HEK293 (cell line): ENCODE measurements at regions not wholly inside any gene's neighbourhood (a gene's known extent, or its start where the extent isn't known, plus 50 kb on each side); places are given as distances from the start of the nearest gene placed in this dataset.

Source experiments
- CTCF ChIA-PET: fragments of 350-600 bp; formaldehyde crosslinking; extraction: SDS; loops from one replicate; lab custom pipeline; 2021; ENCODE audit warnings: antibody characterized with exemption; lab: Yijun Ruan, JAX
- POLR2A ChIA-PET: fragments of 300-600 bp; formaldehyde crosslinking; extraction: SDS; loops from one replicate; lab custom pipeline; 2020; ENCODE audit warnings: antibody characterized with exemption, inconsistent platforms; lab: Yijun Ruan, JAX
- H3K27ac ChIP-seq: fragments of 200-500 bp; sonication (Bioruptor generic); 2 replicates; pipeline ENCODE4 v1.5.1; 2014; ENCODE audit warnings: low read depth, low read length, control low read depth, inconsistent platforms; ENCODE audit errors: extremely low read depth
- H3K36me3 ChIP-seq, 2 experiments: fragments of 200-500 bp in 1 of 2; sonication (Bioruptor generic) in 1 of 2; 1 replicate in 1 of 2; 2 replicates in 1 of 2; pipeline ENCODE4 v1.5.1; 2014 to 2017; ENCODE audit warnings: inconsistent platforms in 2 of 2, low read length in 2 of 2; ENCODE audit not compliant: control insufficient read depth in 2 of 2, insufficient read depth in 1 of 2
- H3K4me1 ChIP-seq: fragments of 200-500 bp; sonication (Bioruptor generic); 2 replicates; pipeline ENCODE4 v1.5.1; 2014; ENCODE audit warnings: mild to moderate bottlenecking, low read length, inconsistent platforms; ENCODE audit not compliant: control insufficient read depth, insufficient read depth
- H3K4me3 ChIP-seq: 2 replicates; pipeline ENCODE4 v1.5.1; 2011; ENCODE audit warnings: low read depth, mild to moderate bottlenecking, control low read depth, low read length, moderate library complexity
- H3K9me3 ChIP-seq: fragments of 200-500 bp; sonication (Bioruptor generic); 2 replicates; pipeline ENCODE4 v1.5.1; 2014; ENCODE audit warnings: low read depth, low read length, inconsistent platforms; ENCODE audit not compliant: control insufficient read depth, insufficient read depth
- INSM2 ChIP-seq: fragments of 450-650 bp; formaldehyde crosslinking; IDR thresholded peaks from 2 replicates; pipeline ENCODE4 v1.5.1; 2016; ENCODE audit warnings: missing biosample characterization, missing genetic modification characterization
- KLF8 ChIP-seq: fragments of 450-650 bp; formaldehyde crosslinking; IDR thresholded peaks from 2 replicates; pipeline ENCODE4 v1.5.1; 2016; ENCODE audit warnings: missing biosample characterization, missing genetic modification characterization
- OVOL3 ChIP-seq: fragments of 450-650 bp; formaldehyde crosslinking; IDR thresholded peaks from 2 replicates; pipeline ENCODE4 v1.5.1; 2016; ENCODE audit warnings: missing biosample characterization, missing genetic modification characterization
- ZBTB1 ChIP-seq: fragments of 450-650 bp; formaldehyde crosslinking; IDR thresholded peaks from 2 replicates; pipeline ENCODE4 v1.5.1; 2016; ENCODE audit warnings: missing biosample characterization, missing genetic modification characterization
- ZBTB17 ChIP-seq: fragments of 450-650 bp; formaldehyde crosslinking; IDR thresholded peaks from 2 replicates; pipeline ENCODE4 v1.5.1; 2016; ENCODE audit warnings: missing biosample characterization, missing genetic modification characterization
- ZNF202 ChIP-seq: fragments of 450-650 bp; formaldehyde crosslinking; IDR thresholded peaks from 2 replicates; pipeline ENCODE4 v1.5.1; 2016; ENCODE audit warnings: missing biosample characterization, missing genetic modification characterization, borderline replicate concordance
- ZNF292 ChIP-seq: fragments of 450-650 bp; formaldehyde crosslinking; IDR thresholded peaks from 2 replicates; pipeline ENCODE4 v1.5.1; 2016; ENCODE audit warnings: low read depth, missing biosample characterization, missing genetic modification characterization, borderline replicate concordance
- ZNF37A ChIP-seq: fragments of 450-650 bp; IDR thresholded peaks from 2 replicates; pipeline ENCODE4 v1.5.1; 2018; ENCODE audit warnings: missing biosample characterization, missing genetic modification characterization
- ZNF398 ChIP-seq: fragments of 450-650 bp; formaldehyde crosslinking; IDR thresholded peaks from 2 replicates; pipeline ENCODE4 v1.5.1; 2017; ENCODE audit warnings: missing biosample characterization, missing genetic modification characterization
- ZNF433 ChIP-seq: fragments of 450-650 bp; formaldehyde crosslinking; IDR thresholded peaks from 2 replicates; pipeline ENCODE4 v1.5.1; 2016; ENCODE audit warnings: missing biosample characterization, missing genetic modification characterization, low read depth
- ZNF518A ChIP-seq: fragments of 450-650 bp; formaldehyde crosslinking; conservative IDR thresholded peaks from 2 replicates; pipeline ENCODE4 v1.5.1; 2016; ENCODE audit warnings: low read depth, missing biosample characterization, missing genetic modification characterization
- ZNF555 ChIP-seq: fragments of 450-650 bp; formaldehyde crosslinking; conservative IDR thresholded peaks from 2 replicates; pipeline ENCODE4 v1.5.1; 2017; ENCODE audit warnings: missing biosample characterization, mild to moderate bottlenecking, missing genetic modification characterization, inconsistent platforms
- ZNF560 ChIP-seq: fragments of 450-650 bp; formaldehyde crosslinking; IDR thresholded peaks from 2 replicates; pipeline ENCODE4 v1.5.1; 2017; ENCODE audit warnings: missing biosample characterization, missing genetic modification characterization, borderline replicate concordance
- ZNF621 ChIP-seq: fragments of 450-650 bp; formaldehyde crosslinking; IDR thresholded peaks from 2 replicates; pipeline ENCODE4 v1.5.1; 2017; ENCODE audit warnings: missing biosample characterization, missing genetic modification characterization
- ZNF639 ChIP-seq: fragments of 450-650 bp; formaldehyde crosslinking; IDR thresholded peaks from 2 replicates; pipeline ENCODE4 v1.5.1; 2016; ENCODE audit warnings: missing biosample characterization, missing genetic modification characterization
- ZNF747 ChIP-seq: fragments of 450-650 bp; formaldehyde crosslinking; IDR thresholded peaks from 2 replicates; pipeline ENCODE4 v1.5.1; 2016; ENCODE audit warnings: missing biosample characterization, missing genetic modification characterization

- POLR2A ChIA-PET: no interaction called here
Measured at GRCh38 chr3:166593776-166594175, 756.6 kb upstream of the BCHE start.

GRCh38 chr3:166582236-166582635, 745.0 kb upstream of the BCHE start:
- POLR2A ChIA-PET: no interaction called here
- H3K27ac ChIP-seq: no peak overlapping the region
- CTCF ChIA-PET: no interaction called here
- H3K4me3 ChIP-seq: no peak overlapping the region
- no peaks in the 10 kb centered on the region for H3K9me3 ChIP-seq
- H3K36me3 ChIP-seq: no peaks in the 10 kb centered on the region
- no peaks in the 10 kb centered on the region for H3K4me1 ChIP-seq
- TF ChIP-seq ZNF555: no peak
- TF ChIP-seq ZNF518A (tag by site-specific recombination): no peak
- no peak for TF ChIP-seq ZBTB1 (tag by site-specific recombination)
- no peak for TF ChIP-seq ZNF433 (tag by site-specific recombination)
- no peak for TF ChIP-seq INSM2
- TF ChIP-seq ZNF202: no peak

More at GRCh38 chr3:166593776-166594175, 756.6 kb upstream of the BCHE start:
- Histone ChIP-seq H3K9me3 (no peaks in the 10 kb centered on the region), H3K27ac (no peak overlapping the region), H3K4me3 (no peak overlapping the region), H3K4me1 (no peaks in the 10 kb centered on the region), H3K36me3 (no peaks in the 10 kb centered on the region)
- TF ChIP-seq ZNF37A (tag by site-specific recombination) (no peak), ZNF747 (tag by site-specific recombination) (no peak), ZNF639 (tag by site-specific recombination) (no peak), OVOL3 (no peak), ZBTB17 (no peak), ZNF292 (tag by site-specific recombination) (no peak), ZNF398 (tag by site-specific recombination) (no peak), ZNF560 (tag by site-specific recombination) (no peak), ZNF621 (tag by site-specific recombination) (no peak), KLF8 (no peak)
- CTCF ChIA-PET: no interaction called here
